HEK293 (cell line): ENCODE measurements at regions not wholly inside any gene's neighbourhood (a gene's known extent, or its start where the extent isn't known, plus 50 kb on each side); places are given as distances from the start of the nearest gene placed in this dataset.

Source experiments
- CTCF ChIA-PET: fragments of 350-600 bp; formaldehyde crosslinking; extraction: SDS; loops from one replicate; lab custom pipeline; 2021; ENCODE audit warnings: antibody characterized with exemption; lab: Yijun Ruan, JAX
- POLR2A ChIA-PET: fragments of 300-600 bp; formaldehyde crosslinking; extraction: SDS; loops from one replicate; lab custom pipeline; 2020; ENCODE audit warnings: antibody characterized with exemption, inconsistent platforms; lab: Yijun Ruan, JAX
- H3K27ac ChIP-seq: fragments of 200-500 bp; sonication (Bioruptor generic); 2 replicates; pipeline ENCODE4 v1.5.1; 2014; ENCODE audit warnings: low read depth, low read length, control low read depth, inconsistent platforms; ENCODE audit errors: extremely low read depth
- H3K36me3 ChIP-seq, 2 experiments: fragments of 200-500 bp in 1 of 2; sonication (Bioruptor generic) in 1 of 2; 1 replicate in 1 of 2; 2 replicates in 1 of 2; pipeline ENCODE4 v1.5.1; 2014 to 2017; ENCODE audit warnings: inconsistent platforms in 2 of 2, low read length in 2 of 2; ENCODE audit not compliant: control insufficient read depth in 2 of 2, insufficient read depth in 1 of 2
- H3K4me1 ChIP-seq: fragments of 200-500 bp; sonication (Bioruptor generic); 2 replicates; pipeline ENCODE4 v1.5.1; 2014; ENCODE audit warnings: mild to moderate bottlenecking, low read length, inconsistent platforms; ENCODE audit not compliant: control insufficient read depth, insufficient read depth
- H3K4me3 ChIP-seq: 2 replicates; pipeline ENCODE4 v1.5.1; 2011; ENCODE audit warnings: low read depth, mild to moderate bottlenecking, control low read depth, low read length, moderate library complexity
- H3K9me3 ChIP-seq: fragments of 200-500 bp; sonication (Bioruptor generic); 2 replicates; pipeline ENCODE4 v1.5.1; 2014; ENCODE audit warnings: low read depth, low read length, inconsistent platforms; ENCODE audit not compliant: control insufficient read depth, insufficient read depth
- MEIS1 ChIP-seq: sonication (generic); formaldehyde crosslinking; IDR thresholded peaks from 2 replicates; pipeline ENCODE4 v1.8.1; 2022; ENCODE audit warnings: missing genetic modification reagents, mild to moderate bottlenecking, borderline replicate concordance
- OSR2 ChIP-seq: fragments of 450-650 bp; formaldehyde crosslinking; IDR thresholded peaks from 2 replicates; pipeline ENCODE4 v1.5.1; 2016; ENCODE audit warnings: missing biosample characterization, missing genetic modification characterization
- PRDM6 ChIP-seq: fragments of 450-650 bp; formaldehyde crosslinking; IDR thresholded peaks from 2 replicates; pipeline ENCODE4 v1.5.1; 2017; ENCODE audit warnings: missing biosample characterization, missing genetic modification characterization
- SP3 ChIP-seq: fragments of 450-650 bp; formaldehyde crosslinking; IDR thresholded peaks from 2 replicates; pipeline ENCODE4 v1.5.1; 2016; ENCODE audit warnings: missing biosample characterization, missing genetic modification characterization
- TCF7L2 ChIP-seq: IDR thresholded peaks from 2 replicates; pipeline ENCODE4 v1.6.1; 2011; ENCODE audit warnings: low read depth, mild to moderate bottlenecking, inconsistent platforms, low read length, moderate library complexity, borderline replicate concordance
- WT1 ChIP-seq: fragments of 450-650 bp; formaldehyde crosslinking; IDR thresholded peaks from 2 replicates; pipeline ENCODE4 v1.5.1; 2016; ENCODE audit warnings: missing biosample characterization, missing genetic modification characterization
- ZNF157 ChIP-seq: fragments of 450-650 bp; formaldehyde crosslinking; IDR thresholded peaks from 2 replicates; pipeline ENCODE4 v1.5.1; 2016; ENCODE audit warnings: missing biosample characterization, missing genetic modification characterization
- ZNF302 ChIP-seq: fragments of 450-650 bp; formaldehyde crosslinking; IDR thresholded peaks from 2 replicates; pipeline ENCODE4 v1.5.1; 2016; ENCODE audit warnings: missing biosample characterization, missing genetic modification characterization, low read depth
- ZNF391 ChIP-seq: fragments of 450-650 bp; formaldehyde crosslinking; IDR thresholded peaks from 2 replicates; pipeline ENCODE4 v1.5.1; 2016; ENCODE audit warnings: low read depth, missing biosample characterization, missing genetic modification characterization, borderline replicate concordance
- ZNF416 ChIP-seq: fragments of 450-650 bp; formaldehyde crosslinking; IDR thresholded peaks from 2 replicates; pipeline ENCODE4 v1.5.1; 2016; ENCODE audit warnings: missing biosample characterization, missing genetic modification characterization
- ZNF433 ChIP-seq: fragments of 450-650 bp; formaldehyde crosslinking; IDR thresholded peaks from 2 replicates; pipeline ENCODE4 v1.5.1; 2016; ENCODE audit warnings: missing biosample characterization, missing genetic modification characterization, low read depth
- ZNF521 ChIP-seq: fragments of 450-650 bp; formaldehyde crosslinking; IDR thresholded peaks from 2 replicates; pipeline ENCODE4 v1.5.1; 2017; ENCODE audit warnings: missing biosample characterization, mild to moderate bottlenecking, missing genetic modification characterization
- ZNF530 ChIP-seq: fragments of 450-650 bp; formaldehyde crosslinking; IDR thresholded peaks from 2 replicates; pipeline ENCODE4 v1.5.1; 2016; ENCODE audit warnings: low read depth, missing biosample characterization, missing genetic modification characterization
- ZNF654 ChIP-seq: fragments of 450-650 bp; formaldehyde crosslinking; IDR thresholded peaks from 2 replicates; pipeline ENCODE4 v1.5.1; 2016; ENCODE audit warnings: low read depth, missing biosample characterization, missing genetic modification characterization
- ZNF660 ChIP-seq: fragments of 450-650 bp; IDR thresholded peaks from 2 replicates; pipeline ENCODE4 v1.5.1; 2018; ENCODE audit warnings: missing biosample characterization, mild to moderate bottlenecking, missing genetic modification characterization
- ZNF791 ChIP-seq: fragments of 450-650 bp; formaldehyde crosslinking; IDR thresholded peaks from 2 replicates; pipeline ENCODE4 v1.5.1; 2016; ENCODE audit warnings: missing biosample characterization, missing genetic modification characterization
- ZSCAN4 ChIP-seq: fragments of 450-650 bp; formaldehyde crosslinking; IDR thresholded peaks from 2 replicates; pipeline ENCODE4 v1.5.1; 2017; ENCODE audit warnings: missing biosample characterization, missing genetic modification characterization
- TF ChIP-seq, protein P1 (sequence below): fragments of 450-650 bp; formaldehyde crosslinking; IDR thresholded peaks from 2 replicates; pipeline ENCODE4 v1.5.1; 2016; ENCODE audit warnings: missing biosample characterization, missing genetic modification characterization
- TF ChIP-seq, protein P2 (sequence below): fragments of 450-650 bp; formaldehyde crosslinking; IDR thresholded peaks from 2 replicates; pipeline ENCODE4 v1.5.1; 2017; ENCODE audit warnings: missing biosample characterization, missing genetic modification characterization

GRCh38 chr3:86251781-86252180 is 739.2 kb downstream of the VGLL3 start:
- ChIA-PET POLR2A (no interaction called here), CTCF (interaction anchor here (0.6 kb wide), 2 partner anchors 112 to 532 kb away, joined by 3 read pairs; no protein-coding TSS in a partner anchor)
- no peak overlapping the region for H3K27ac ChIP-seq
- H3K36me3 ChIP-seq, result no peaks in the 10 kb centered on the region
- H3K4me3 ChIP-seq, result no peak overlapping the region
- H3K9me3 ChIP-seq, result no peaks in the 10 kb centered on the region
- H3K4me1 ChIP-seq, result no peaks in the 10 kb centered on the region
- no peak for TF ChIP-seq WT1
- no peak for TF ChIP-seq PRDM6 (tag by site-specific recombination)
- no peak for TF ChIP-seq ZNF660 (tag by site-specific recombination)
- no peak for TF ChIP-seq ZNF302
- no peak for TF ChIP-seq ZNF530 (tag by site-specific recombination)
- TF ChIP-seq ZNF391 (tag by site-specific recombination), result no peak
- TF ChIP-seq TCF7L2, result no peak
- no peak for TF ChIP-seq OSR2 (tag by site-specific recombination)
- TF ChIP-seq ZNF416, result no peak

DNA sequence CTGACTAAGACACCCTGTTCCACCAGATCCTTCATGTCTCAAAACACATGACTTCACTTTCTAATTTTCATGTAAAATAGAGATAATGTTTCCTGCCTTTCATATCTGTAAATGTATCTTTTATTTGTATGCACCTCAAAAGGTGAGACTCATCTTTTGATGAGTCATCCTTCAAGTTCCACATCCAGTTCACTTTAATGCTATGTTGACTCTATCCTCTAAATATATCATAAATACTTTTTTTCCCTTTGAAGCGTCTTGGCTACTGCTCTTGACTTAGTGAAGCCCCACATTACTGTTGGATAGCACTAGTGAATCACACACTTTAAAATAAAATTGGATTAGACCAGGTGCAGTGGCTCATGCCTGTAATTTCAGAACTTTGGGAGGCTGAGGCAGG is 741.1 kb downstream of the VGLL3 start:
- TF ChIP-seq MEIS1 (CRISPR knock-in tag), result no peak
- no peak for TF ChIP-seq ZNF521
- no peak for TF ChIP-seq ZNF433 (tag by site-specific recombination)
- no peak overlapping the region for H3K27ac ChIP-seq
- ChIA-PET CTCF (no interaction called here), POLR2A (no interaction called here)
- H3K4me3 ChIP-seq, result no peak overlapping the region
- H3K4me1 ChIP-seq, result no peaks in the 10 kb centered on the region
- H3K36me3 ChIP-seq, result no peaks in the 10 kb centered on the region
- H3K9me3 ChIP-seq, result no peaks in the 10 kb centered on the region

- no peak overlapping the region for H3K4me3 ChIP-seq
- no peaks in the 10 kb centered on the region for H3K4me1 ChIP-seq
- H3K9me3 ChIP-seq, result no peaks in the 10 kb centered on the region
- no peaks in the 10 kb centered on the region for H3K36me3 ChIP-seq
- TF ChIP-seq, protein P1, sequence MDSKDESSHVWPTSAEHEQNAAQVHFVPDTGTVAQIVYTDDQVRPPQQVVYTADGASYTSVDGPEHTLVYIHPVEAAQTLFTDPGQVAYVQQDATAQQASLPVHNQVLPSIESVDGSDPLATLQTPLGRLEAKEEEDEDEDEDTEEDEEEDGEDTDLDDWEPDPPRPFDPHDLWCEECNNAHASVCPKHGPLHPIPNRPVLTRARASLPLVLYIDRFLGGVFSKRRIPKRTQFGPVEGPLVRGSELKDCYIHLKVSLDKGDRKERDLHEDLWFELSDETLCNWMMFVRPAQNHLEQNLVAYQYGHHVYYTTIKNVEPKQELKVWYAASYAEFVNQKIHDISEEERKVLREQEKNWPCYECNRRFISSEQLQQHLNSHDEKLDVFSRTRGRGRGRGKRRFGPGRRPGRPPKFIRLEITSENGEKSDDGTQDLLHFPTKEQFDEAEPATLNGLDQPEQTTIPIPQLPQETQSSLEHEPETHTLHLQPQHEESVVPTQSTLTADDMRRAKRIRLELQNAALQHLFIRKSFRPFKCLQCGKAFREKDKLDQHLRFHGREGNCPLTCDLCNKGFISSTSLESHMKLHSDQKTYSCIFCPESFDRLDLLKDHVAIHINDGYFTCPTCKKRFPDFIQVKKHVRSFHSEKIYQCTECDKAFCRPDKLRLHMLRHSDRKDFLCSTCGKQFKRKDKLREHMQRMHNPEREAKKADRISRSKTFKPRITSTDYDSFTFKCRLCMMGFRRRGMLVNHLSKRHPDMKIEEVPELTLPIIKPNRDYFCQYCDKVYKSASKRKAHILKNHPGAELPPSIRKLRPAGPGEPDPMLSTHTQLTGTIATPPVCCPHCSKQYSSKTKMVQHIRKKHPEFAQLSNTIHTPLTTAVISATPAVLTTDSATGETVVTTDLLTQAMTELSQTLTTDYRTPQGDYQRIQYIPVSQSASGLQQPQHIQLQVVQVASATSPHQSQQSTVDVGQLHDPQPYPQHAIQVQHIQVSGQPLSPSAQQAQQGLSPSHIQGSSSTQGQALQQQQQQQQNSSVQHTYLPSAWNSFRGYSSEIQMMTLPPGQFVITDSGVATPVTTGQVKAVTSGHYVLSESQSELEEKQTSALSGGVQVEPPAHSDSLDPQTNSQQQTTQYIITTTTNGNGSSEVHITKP, result no peak
- TF ChIP-seq ZNF654 (tag by site-specific recombination), result peak; percentile 35
- TF ChIP-seq, all 188 proteins: peak for 1
- no peak overlapping the region for H3K27ac ChIP-seq
- ChIA-PET CTCF (interaction anchor here (0.7 to 1.0 kb wide), 2 partner anchors 12 to 424 kb away, joined by 4 to 5 read pairs; no protein-coding TSS in a partner anchor), POLR2A (no interaction called here)
Measured at GRCh38 chr3:86245360-86245759, 745.6 kb downstream of the VGLL3 start.

GRCh38 chr3:86244905-86245304 is 746.0 kb downstream of the VGLL3 start:
- no peaks in the 10 kb centered on the region for H3K9me3 ChIP-seq
- TF ChIP-seq ZNF157 (tag by site-specific recombination) (no peak), ZNF791 (tag by site-specific recombination) (no peak), ZSCAN4 (tag by site-specific recombination) (no peak), SP3 (tag by site-specific recombination) (no peak)
- TF ChIP-seq, protein P2, sequence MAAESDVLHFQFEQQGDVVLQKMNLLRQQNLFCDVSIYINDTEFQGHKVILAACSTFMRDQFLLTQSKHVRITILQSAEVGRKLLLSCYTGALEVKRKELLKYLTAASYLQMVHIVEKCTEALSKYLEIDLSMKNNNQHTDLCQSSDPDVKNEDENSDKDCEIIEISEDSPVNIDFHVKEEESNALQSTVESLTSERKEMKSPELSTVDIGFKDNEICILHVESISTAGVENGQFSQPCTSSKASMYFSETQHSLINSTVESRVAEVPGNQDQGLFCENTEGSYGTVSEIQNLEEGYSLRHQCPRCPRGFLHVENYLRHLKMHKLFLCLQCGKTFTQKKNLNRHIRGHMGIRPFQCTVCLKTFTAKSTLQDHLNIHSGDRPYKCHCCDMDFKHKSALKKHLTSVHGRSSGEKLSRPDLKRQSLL (tag by site-specific recombination), result no peak
- TF ChIP-seq, all 188 proteins: peak for 0
- ChIA-PET CTCF (interaction anchor here (0.6 to 1.0 kb wide), 4 partner anchors 12 to 1697 kb away, joined by 3 to 5 read pairs (median 4); no protein-coding TSS in a partner anchor), POLR2A (no interaction called here)
- Histone ChIP-seq H3K4me3 (no peak overlapping the region), H3K27ac (no peak overlapping the region), H3K4me1 (no peaks in the 10 kb centered on the region), H3K36me3 (no peaks in the 10 kb centered on the region)
